GM21723 (cell line): ENCODE measurements at regions not wholly inside any gene's neighbourhood (a gene's known extent, or its start where the extent isn't known, plus 50 kb on each side); places are given as distances from the start of the nearest gene placed in this dataset.

Experiments
- ATAC-seq: cut with Tn5 transposase; IDR thresholded peaks from one replicate; pipeline ENCODE4 v1.9.1; 2021; ENCODE audit warnings: mild to moderate bottlenecking, moderate library complexity; ENCODE audit not compliant: unreplicated experiment

DNA sequence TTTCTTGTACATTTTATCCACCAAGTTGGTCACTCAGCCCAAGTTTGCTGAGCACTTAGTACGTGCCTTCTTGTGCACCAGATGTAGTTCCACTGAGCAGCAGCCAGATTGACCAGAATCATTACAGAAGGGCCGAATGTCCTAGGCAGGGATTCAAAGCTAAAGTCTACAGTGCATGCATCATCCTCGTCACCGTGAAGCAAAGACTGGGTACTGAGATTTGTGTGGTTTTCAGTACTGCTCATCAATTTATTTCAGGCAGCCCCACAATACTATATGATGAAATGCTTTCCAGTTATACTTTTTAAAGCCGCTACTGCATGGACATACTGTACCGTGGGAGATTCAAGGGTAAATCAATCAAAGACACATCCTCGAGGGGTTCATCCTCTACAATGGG lies 227.0 kb downstream of the ARRDC4 start:
- no peak for ATAC-seq

- ATAC-seq = no peak
Observed at GRCh38 chr15:98190914-98191313, 230.4 kb downstream of the ARRDC4 start.

DNA sequence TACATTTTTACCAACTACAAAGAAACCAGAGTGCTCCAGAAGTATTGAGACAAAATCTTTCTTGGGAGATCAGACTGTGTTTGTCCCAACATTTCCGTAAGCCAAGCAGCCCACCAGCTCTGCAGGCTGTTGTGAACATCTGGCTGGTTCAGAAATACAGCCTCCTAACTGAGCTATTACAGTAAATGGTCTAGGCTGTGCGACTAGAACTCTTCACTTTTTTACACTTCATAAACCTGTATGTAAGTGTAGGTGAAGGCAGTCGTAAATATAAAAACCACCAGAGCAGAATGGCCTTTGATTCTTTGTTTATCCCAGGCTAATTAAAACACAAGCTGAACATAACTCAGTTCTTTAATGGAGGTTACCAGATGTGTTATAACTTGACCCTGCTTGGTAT lies 235.3 kb downstream of the ARRDC4 start:
- ATAC-seq = no peak

- ATAC-seq = no peak
Observed at GRCh38 chr15:98196371-98196770, 235.9 kb downstream of the ARRDC4 start.

GRCh38 chr15:98202256-98202655 lies 241.8 kb downstream of the ARRDC4 start:
- ATAC-seq = no peak

DNA sequence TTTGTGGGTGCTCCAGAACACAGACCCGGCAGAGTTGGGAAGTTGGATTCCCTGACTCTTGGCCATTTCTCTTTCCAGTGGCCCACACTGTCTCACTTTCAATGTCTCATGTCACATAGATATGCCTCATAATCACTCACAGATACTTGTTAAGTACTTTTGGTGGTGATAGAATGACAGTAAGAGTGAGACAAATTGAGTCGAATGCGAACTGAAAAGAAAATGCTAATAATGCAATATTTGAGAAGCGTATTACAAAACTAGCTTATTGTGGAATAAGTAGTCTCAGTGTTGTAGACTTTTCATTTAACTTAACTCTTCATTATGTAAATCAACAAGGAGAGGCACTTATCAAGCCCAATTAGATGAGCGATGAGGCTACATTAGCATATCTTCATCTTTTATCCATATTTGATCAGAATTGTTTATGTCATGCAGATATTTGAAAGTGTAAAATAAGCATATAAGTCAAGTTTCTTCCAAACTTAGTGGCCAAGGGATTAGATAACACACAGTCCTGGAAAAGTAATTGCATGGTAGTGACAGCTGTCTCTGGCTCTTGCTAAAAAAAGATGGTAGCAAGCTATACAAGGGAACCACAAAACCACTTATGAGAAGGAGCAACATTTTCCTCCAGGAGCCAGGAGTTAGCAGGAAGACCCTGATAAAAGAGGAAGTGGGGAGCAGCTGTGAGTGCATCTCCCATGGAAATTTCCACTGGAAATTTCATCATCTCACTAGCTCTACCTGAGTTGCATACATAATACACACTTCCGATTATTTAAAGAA lies 243.6 kb downstream of the ARRDC4 start:
- no peak for ATAC-seq

GRCh38 chr15:98207928-98208327 lies 247.4 kb downstream of the ARRDC4 start:
- no peak for ATAC-seq

DNA sequence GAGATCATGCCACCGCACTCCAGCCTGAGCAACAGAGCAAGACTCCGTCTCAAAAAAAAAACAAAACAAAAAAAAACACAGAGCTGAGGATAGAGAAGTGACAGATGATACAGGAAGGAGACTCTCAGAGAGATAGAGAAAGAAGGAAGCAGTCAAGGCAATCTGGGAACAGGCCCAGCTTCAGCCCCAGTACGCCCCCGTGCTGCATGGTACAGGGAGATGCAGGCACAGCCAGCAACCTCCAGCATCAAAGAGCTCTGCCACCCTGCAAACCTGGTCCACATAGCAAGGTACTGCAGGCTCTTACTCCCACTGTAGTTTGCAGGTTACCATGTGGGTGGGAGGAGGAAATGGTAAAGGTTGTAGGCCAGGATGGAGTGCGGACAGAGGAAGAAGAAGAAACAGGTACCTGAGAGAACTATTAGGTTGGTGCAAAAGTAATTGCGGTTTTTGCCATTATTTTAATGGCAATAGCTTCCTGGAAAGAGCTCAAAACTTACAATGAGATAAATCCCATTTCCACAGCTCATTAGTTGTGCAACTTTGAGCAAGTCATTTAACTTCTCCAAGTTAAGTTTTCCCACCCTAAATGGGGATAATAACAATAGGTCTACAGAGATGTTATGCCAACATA lies 253.0 kb downstream of the ARRDC4 start:
- no peak for ATAC-seq

GRCh38 chr15:98216166-98216565 lies 255.7 kb downstream of the ARRDC4 start:
- ATAC-seq = no peak

DNA sequence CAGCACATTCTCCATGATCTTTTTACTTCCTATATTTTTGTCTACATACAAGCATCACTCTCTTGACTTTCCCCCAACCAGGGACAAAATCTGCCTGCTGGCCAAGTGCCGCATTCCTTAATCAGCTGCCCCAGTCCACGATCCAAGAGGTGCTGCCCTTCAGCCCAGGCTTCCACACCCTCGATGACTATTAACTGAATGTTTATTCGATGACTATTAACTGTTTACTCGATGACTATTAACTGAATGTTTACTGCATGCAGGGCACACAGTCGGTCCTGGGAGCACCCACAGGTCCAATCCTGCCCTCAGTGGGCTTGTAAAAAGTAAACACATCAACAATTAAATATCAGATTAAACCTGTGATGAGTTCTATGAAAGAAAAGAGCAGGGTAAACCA lies 256.9 kb downstream of the ARRDC4 start:
- no peak for ATAC-seq

GRCh38 chr15:98221144-98221543 lies 260.6 kb downstream of the ARRDC4 start:
- ATAC-seq = no peak

GRCh38 chr15:98221577-98221976 lies 261.1 kb downstream of the ARRDC4 start:
- ATAC-seq = no peak

GRCh38 chr15:98226149-98226548 lies 265.6 kb downstream of the ARRDC4 start:
- ATAC-seq = no peak

DNA sequence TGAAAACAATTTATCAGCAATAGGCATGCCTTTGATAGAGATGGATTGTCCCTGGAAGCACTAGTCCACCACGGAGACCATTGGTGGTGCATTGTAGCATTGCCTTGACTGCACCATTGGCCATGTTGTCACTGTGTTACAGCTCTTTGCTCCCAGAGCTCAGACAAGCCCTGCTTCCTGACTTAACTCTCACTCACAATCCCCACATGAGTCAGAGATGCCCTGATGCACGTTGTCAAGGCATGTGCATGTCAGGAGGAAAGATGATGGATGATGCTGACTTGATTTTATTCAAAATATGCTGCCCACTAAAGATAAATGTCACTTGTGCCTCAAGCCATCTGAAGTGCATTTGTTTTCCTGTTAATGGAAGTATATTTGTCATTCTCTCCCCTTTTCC lies 266.1 kb downstream of the ARRDC4 start:
- ATAC-seq = no peak

GRCh38 chr15:98228846-98229245 lies 268.3 kb downstream of the ARRDC4 start:
- no peak for ATAC-seq

- no peak for ATAC-seq
Observed at GRCh38 chr15:98230975-98231374, 270.5 kb downstream of the ARRDC4 start.

DNA sequence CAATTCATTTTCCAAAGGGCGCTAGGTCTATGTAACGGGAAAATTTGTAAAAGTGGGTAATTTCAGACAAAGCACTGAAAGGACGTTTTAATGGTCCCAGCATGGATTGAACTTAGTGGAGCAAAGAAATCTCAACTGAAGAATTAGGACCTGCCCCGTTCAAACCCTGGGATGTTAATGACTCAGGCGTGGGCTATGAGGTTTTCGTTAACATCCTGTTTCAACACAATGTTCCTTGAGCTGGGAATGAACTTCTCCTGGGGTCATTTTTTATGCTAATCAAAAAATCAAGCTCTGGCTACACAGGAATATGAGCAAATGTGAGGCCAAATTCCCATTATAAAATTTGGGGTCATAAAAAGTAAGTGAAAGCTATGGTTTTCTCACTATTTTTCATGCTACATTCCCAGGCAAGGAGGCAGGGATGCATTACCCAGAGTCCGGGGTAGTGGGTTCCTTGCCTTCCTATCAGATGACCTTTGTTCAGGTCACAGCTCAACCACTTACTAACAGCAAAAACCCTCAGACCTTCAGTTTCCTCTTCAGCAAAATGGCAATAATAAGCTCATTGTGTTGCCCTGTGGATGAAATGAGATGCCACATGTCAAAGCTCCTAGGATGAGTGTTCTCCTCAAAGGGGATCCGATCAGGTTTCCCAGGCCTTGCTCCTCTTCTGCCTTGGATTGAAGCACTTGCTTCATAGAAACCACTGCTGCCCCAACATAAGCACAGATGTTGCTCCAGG lies 271.4 kb downstream of the ARRDC4 start:
- no peak for ATAC-seq

DNA sequence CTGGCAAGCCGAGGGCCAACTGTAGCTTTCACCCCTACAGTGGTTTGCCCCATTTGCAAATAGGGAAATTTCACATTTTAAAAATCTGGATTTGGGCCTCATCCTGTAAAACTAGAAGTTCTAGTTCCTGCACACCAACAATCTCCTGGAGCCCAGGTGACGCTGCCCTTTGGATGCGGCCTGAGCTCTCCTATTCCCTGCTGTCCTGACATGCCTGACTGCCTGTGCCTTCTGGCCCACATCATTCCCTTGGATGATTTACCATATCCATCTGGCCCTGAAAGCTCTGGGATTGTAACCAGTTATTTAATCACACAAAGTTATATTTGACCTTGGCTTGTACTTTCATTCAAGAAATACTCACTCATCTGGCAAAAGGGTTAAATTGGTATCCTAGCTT lies 272.3 kb downstream of the ARRDC4 start:
- no peak for ATAC-seq

DNA sequence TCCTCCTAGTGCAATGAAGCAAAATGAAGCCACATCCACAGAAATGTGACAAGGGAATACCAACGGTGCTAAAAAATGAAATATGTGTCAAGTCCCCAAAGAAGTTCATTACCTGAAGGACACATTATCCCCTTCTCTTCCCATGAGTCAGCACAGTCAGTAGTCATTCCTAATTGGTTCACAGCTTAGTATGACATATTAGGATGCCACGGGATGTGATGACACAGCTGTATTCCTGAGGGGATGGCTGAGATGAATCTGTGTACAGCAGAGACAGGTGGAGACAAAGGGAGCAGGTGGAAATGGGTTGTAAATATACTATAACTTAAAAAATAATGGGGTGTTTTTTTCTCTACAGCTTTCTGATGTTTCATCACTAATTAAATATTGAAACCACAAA lies 273.4 kb downstream of the ARRDC4 start:
- ATAC-seq = no peak

GRCh38 chr15:98240303-98240702 lies 279.8 kb downstream of the ARRDC4 start:
- ATAC-seq = no peak

DNA sequence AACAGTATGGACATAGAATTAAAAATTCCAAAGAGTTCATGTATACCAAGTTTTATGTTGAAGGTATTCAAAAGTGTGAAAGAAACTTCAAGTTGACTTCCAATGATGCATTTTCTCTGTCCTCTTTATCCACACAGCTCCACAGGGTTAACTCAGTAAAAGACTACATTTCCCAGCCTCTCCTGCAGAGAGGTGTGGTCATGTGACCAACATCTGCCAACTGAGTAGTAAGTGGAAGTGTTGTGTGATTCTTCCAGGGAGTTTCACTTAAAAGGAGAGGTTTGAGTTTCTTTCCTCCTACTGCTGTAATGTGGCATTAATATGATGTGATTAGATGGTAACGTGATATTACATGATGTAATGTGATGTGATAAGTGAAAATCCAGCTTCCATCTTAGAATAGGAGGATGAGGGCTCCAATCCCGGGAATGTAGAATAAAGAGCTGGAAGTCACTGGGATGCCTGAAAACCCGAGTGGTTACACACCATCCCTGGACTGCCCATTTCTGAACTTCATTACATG lies 280.6 kb downstream of the ARRDC4 start:
- ATAC-seq = no peak

DNA sequence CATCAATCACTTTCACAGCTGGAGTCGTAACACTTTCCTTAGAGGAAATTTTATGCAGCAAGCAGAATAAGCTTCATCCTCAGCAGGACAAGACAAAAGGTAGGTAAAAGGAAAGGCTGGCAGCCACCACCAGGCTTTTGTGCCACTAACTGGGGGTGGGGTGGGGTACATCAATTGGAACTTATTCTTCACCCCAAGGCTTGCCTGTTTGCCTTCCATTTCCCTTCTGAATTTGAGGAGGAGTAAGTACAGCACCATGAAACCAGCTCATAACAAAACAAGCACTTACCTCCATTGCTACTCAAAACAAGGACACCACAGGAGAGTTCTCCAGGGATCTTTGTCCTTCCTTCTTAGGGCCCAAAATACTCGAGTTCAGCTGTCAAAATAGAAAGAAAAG lies 296.8 kb downstream of the ARRDC4 start:
- ATAC-seq = no peak
